ENCODE measurements at regions not wholly inside any gene's neighbourhood (a gene's known extent, or its start where the extent isn't known, plus 50 kb on each side); places are given as distances from the start of the nearest gene placed in this dataset.

GRCh38 chr11:81219661-81220060 lies 1514.0 kb downstream of the FAM181B start:
- TF ChIP-seq ATF2 (IDR thresholded peaks at IDR 0.05; ENCODE audit: low read length) (no peak), CTCF (IDR thresholded peaks at IDR 0.05; ENCODE audit: control extremely low read depth in 1 of 3, insufficient read depth in 1 of 3, low read depth in 1 of 3, low read length in 3 of 3) (no peak), TEAD4 (IDR thresholded peaks at IDR 0.05; ENCODE audit: low read depth, low read length) (no peak)

All from H1 (cell line).